ENCODE measurements at regions not wholly inside any gene's neighbourhood (a gene's known extent, or its start where the extent isn't known, plus 50 kb on each side); places are given as distances from the start of the nearest gene placed in this dataset.
"Not testable (repeated sequence)": the region's sequence is repeated elsewhere in the genome, so short reads cannot be mapped to it uniquely, and the experiment has no call there.

- DNase-seq (ENCODE audit: low read depth in 2 of 2); H3K4me3 ChIP-seq (replicated peaks in 1 of 2; ENCODE audit: low read depth in 2 of 2, low read length in 2 of 2): not testable (repeated sequence)
Observed at GRCh38 chr10:48102410-48103146, 103.0 kb upstream of the FAM25C start.

GRCh38 chr10:48098854-48099253, 99.3 kb upstream of the FAM25C start:
- not testable (repeated sequence) for H3K4me3 ChIP-seq (replicated peaks in 1 of 2; ENCODE audit: low read depth in 2 of 2, low read length in 2 of 2); DNase-seq (ENCODE audit: low read depth in 2 of 2)

GRCh38 chr10:48090706-48091105, 91.1 kb upstream of the FAM25C start:
- DNase-seq (ENCODE audit: low read depth in 2 of 2); H3K4me3 ChIP-seq (replicated peaks in 1 of 2; ENCODE audit: low read depth in 2 of 2, low read length in 2 of 2): not testable (repeated sequence)

GRCh38 chr10:48088087-48088486, 88.5 kb upstream of the FAM25C start:
- peak in 1 of 2 donors; percentile 0 for DNase-seq (ENCODE audit: low read depth in 2 of 2)
- H3K4me3 ChIP-seq (replicated peaks in 1 of 2; ENCODE audit: low read depth in 2 of 2, low read length in 2 of 2), result not testable (repeated sequence)

- not testable (repeated sequence) for H3K4me3 ChIP-seq (replicated peaks in 1 of 2; ENCODE audit: low read depth in 2 of 2, low read length in 2 of 2); DNase-seq (ENCODE audit: low read depth in 2 of 2)
Observed at GRCh38 chr10:48084446-48084845, 84.9 kb upstream of the FAM25C start.

- H3K4me3 ChIP-seq (replicated peaks in 1 of 2; ENCODE audit: low read depth in 2 of 2, low read length in 2 of 2); DNase-seq (ENCODE audit: low read depth in 2 of 2): not testable (repeated sequence)
Observed at GRCh38 chr10:48071228-48071627, 71.6 kb upstream of the FAM25C start.

- not testable (repeated sequence) for DNase-seq (ENCODE audit: low read depth in 2 of 2); H3K4me3 ChIP-seq (replicated peaks in 1 of 2; ENCODE audit: low read depth in 2 of 2, low read length in 2 of 2)
Observed at GRCh38 chr10:48063944-48064625, 64.5 kb upstream of the FAM25C start.

GRCh38 chr10:48055395-48055794, 55.8 kb upstream of the FAM25C start:
- DNase-seq (ENCODE audit: low read depth in 2 of 2); H3K4me3 ChIP-seq (replicated peaks in 1 of 2; ENCODE audit: low read depth in 2 of 2, low read length in 2 of 2): not testable (repeated sequence)

All from cardiac fibroblast (primary cell).